GM21423 (cell line): ENCODE measurements at regions not wholly inside any gene's neighbourhood (a gene's known extent, or its start where the extent isn't known, plus 50 kb on each side); places are given as distances from the start of the nearest gene placed in this dataset.

Experiments
- ATAC-seq: cut with Tn5 transposase; IDR thresholded peaks from one replicate; pipeline ENCODE4 v1.9.1; 2021; ENCODE audit warnings: mild to moderate bottlenecking, moderate library complexity; ENCODE audit not compliant: unreplicated experiment

DNA sequence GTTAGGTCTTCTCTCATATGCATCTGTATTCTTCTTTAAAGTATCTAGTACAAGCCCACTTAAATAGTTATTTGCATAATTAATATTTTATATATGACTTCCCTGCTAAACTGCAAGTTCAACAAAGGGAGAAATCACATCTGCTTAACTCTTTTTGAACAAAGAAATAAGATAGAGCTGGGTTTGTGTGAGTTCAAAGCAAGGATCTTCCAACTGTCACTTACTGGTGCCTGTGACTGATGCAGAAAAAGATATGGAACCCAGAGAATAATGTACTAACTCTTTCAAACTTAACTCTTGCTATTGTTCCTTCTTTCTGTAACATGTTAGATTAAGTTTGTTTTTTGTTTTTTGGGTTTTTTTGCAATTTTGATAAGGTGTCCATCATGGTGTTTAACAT, 71.3 kb upstream of the SP4 start:
- ATAC-seq: no peak

DNA sequence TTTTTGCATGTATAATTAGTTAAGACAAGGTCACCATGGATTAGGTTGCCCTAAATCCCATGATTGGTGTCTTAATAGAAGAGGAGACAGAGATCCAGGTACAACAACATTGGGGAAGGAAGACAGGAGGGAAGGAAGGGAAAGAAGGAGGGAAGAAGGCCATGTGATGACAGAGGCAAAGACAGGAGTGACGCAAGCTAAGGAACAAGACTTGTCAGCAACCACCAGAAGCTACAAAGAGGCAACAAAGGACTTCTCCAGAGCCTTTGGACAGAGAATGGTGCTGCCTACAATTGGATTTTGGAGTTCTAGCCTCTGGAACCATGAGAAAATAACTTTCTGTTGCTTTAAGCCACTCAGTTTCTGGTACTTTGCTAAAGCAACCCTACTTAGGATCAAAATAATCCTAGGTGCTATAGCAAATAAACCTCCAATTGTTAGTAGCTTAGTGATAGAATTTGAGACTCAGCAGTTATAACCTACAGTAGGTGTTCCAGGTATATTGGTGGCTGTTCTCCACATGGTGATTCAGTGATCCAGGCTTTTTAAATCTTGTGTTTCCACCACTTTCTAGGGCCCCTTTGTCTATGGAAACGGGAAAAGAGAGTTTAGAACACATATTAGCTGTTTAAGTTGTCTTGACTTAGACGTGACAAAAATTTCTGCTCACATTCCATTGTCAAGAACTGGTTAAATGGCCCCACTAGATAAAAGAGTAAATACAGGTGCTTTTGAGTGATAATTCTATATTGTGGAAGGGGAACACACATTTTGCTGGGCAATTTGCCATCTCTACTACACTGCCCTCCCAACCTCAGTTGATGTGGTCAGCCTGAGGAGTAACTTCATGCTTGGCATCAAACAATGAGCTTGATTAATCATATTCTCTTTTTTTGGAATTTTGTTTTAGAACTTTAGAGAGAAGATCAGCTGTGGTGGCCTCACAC, 70.5 kb upstream of the SP4 start:
- ATAC-seq: no peak

DNA sequence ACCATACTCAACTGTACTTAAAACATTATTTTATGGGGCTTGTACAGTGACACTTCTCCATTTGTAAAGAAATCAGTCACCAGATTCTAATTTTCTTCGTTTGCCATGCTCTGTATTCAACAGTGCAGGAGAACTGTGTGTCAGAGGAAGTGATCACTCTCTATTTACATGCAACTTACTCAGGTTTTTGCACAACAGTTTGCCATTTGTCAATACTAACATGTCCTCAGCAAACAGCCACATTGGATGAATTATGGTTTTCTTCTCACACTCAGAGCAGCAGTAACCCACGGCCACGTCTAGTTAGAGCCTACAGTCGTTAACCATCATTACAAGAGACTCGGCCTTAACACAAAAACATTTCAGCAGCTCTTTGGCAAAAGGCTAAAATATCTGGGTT, 69.2 kb upstream of the SP4 start:
- no peak for ATAC-seq

DNA sequence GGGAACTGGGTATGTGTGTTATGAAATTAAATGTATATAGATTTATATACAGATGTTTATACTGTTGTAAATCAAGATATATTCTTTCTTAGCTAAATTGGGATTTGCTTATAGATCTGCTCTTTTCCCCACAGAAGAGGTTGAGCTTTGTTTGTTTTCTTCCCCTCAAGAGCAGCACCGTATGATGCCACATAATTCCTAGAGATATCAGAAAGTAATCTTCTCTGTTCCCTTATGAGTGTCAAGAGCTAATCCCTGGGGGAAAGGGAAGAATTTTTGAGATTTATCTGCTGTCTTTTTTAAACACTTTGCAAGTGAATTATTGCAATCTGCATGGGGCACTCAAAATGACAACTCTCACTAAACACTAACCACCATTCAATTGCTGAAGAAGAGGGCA, 68.7 kb upstream of the SP4 start:
- ATAC-seq: no peak

DNA sequence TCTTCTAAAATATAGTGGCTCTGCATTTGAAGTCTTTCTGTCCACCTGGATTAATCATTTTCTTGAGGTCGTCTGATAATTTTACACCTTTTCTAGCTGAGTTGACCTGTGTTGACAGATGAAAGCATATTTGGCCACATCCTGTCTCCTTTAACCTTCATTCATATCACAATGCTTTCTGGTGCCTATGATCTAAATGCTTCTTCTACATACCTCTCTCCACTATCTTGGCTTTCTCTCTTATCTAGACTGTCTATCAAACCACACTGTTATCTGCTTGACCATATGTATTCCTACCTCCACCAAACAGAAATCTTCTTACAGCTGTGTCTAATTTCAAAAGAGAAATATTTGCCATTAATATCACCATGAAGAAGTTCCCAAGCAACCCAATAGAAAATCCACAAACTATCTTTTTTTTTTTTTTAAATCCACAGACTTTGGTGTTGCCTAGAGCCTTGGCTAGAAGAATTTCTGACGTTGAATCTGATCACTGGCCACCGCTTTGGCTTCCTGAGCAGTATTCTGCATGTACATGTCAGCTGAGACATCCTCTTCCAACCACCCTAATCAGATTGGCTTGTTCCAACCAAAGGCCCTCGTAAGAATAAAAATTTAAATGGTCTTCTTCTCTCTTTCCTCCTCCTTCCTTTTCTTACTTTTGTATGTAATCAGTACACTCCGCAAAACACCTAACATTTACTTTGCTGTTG, 66.3 kb upstream of the SP4 start:
- ATAC-seq: no peak

DNA sequence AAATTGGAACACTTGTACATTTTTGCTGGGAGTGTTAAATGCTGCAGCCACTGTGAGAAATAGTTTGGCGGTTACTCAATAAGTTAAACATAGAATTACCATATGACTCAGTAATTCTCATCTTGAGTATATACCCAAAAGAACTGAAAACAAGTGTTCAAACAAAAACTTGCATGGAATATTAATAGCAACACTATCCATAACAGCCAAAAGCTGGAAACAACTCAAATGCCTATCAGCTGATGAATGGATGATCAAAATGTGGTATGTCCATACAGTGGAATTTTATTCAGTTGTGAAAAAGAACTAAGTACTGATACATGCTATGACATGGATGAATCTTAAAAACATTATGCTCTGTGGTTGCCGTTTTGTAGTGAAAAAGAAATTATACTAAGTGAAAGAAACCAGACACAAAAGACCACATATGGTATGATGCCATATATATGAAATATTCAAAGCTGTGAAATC, 63.0 kb upstream of the SP4 start:
- peak; percentile 69 for ATAC-seq

DNA sequence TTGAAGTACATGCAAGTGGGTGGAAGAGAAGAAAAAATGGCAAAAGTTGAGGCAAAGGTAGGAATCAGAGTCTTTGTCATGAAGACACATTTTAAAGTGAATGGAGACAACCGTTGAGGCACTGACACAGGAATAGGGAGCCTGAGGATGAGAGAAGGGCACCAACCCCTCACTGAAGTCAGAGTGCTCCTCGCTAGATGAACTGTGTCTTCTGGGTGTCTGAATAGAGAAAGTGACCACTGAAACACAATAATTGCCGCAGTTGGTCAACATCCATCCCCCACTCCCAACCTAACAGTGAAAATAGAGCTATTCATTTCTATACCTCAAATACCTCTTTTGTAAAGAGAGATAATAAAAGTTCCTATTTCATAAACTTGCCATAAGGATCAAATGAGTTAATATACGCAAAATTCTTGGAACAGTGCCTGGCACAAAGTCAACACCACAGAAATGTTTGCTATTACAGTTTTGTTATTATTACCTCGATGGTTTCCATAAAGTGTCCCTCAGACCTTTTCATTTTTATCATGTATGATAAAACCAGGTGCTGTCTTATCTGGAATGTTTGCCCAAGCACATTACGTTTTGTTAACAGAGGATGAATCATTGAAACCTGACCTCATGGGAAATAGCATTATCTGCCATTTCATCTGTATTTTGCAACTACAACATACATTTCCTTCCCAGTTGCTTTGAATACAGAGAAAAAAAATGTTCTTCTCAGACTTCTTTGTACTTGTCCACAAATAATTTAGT, 61.8 kb upstream of the SP4 start:
- ATAC-seq: no peak

DNA sequence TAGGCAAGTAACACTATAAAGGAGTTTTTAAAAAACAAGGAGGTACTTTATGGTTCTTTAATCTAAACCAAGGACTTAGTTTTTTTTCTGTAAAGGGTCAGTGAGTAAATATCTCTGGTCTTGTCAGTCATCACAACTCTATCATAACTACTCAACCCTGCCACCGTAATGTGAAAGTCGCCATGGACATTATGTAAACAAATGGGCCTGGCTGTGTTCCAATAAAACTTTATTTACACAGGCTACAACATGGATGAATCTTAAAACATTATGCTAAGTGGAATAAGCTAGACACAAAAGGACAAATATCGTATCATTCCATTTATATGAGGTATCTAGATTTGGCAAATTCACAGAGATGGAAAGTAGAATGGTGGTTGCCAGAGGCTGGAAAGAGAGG, 60.8 kb upstream of the SP4 start:
- no peak for ATAC-seq

DNA sequence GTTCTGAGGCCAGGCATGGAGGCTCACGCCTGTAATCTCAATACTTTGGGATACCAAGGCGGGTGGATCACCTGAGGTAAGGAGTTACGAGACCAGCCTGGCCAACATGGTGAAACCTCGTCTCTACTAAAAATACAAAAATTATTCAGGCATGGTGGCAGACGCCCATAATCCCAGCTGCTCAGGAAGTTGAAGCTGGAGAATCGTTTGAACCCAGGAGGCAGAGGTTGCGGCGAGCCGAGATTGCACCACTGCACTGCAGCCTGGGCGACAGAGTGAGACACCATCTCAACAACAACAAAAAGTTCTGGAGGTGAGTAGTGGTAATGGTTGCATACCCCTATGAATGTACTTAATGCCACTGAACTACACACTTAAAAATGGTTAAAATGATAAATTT, 60.3 kb upstream of the SP4 start:
- no peak for ATAC-seq

DNA sequence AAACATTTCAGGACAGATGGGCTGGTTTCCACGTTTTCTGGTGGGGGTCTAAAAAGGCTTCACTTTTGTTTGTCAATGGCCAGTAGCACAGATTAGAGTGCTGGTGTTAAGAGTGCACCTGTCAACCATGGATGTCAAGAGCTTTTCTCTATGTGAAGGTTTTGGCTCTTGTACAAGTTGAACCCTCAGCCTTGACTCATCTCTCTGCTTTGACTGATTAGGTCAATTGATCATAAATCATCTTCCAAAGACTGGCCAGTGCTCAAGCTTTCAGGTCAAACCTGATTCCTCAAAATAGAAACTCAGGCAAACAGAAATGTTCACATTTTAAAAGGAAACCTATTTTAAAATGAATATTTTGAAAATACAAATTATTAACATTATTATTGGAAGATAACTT, 59.6 kb upstream of the SP4 start:
- ATAC-seq: no peak

DNA sequence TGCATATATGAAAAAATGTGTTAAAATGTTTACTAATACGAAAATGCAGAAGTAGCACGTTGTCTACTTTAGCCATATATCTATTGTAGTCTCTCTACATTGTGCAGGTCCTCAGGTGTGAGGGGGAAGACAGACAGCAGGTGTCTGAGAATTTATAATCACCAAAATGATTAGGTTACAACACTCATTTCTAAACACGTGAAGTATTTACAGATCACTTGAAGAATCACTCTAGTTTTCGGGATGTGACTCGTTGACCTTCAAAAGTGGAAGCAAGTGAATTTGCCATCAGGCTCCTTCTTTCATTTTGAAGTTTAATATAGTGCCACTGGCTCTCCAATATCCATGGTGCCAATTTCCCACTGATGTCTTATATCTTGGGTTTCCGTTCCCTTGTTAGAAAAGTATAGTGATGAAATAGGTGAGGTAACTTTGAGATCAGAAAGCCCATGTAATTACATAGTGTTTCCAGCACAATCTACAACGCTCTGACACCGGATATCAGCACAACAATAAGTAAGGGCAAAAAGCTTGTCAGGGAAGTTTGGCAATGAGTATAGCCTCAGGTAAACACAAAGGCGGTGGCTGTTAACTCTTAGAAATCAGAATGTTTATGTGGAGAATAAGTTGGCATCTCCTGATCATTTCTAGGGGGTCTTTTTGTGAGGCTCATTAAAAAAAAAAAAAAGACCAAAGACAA, 57.5 kb upstream of the SP4 start:
- ATAC-seq: no peak

DNA sequence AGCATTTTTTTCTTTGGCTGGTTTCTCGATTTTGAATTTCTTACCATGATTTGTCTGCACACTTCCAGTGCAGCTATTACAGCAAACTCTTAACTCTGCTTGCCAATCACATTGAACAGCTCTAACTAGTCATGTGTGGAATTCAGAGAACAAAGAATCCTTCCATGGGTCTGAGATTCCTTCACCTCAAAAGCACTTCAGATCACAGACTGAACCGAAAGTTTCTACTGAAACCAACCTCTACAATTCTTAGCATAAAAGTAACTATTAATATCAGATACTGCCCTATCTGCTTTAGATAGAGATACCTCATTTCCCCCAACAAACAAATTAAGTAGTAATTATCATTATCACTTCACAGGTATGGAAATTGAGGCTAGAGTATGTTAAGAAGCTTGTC, 56.5 kb upstream of the SP4 start:
- no peak for ATAC-seq

DNA sequence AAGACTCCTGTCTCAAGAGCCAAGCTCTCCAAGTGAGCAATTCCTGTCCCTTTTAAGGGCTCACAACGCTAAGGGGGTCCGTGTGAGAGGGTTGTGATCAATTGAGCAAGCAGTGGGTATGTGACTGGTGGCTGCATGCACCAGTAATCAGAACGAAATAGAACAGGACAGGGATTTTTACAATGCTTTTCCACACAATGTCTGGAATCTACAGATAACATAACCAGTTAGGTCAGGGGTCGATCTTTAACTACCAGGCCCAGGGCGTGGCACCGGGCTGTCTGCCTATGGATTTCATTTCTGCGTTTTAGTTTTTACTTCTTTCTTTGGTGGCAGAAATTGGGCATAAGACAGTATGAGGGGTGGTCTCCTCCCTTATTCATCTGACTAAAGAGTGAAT, 54.9 kb upstream of the SP4 start:
- ATAC-seq: no peak

DNA sequence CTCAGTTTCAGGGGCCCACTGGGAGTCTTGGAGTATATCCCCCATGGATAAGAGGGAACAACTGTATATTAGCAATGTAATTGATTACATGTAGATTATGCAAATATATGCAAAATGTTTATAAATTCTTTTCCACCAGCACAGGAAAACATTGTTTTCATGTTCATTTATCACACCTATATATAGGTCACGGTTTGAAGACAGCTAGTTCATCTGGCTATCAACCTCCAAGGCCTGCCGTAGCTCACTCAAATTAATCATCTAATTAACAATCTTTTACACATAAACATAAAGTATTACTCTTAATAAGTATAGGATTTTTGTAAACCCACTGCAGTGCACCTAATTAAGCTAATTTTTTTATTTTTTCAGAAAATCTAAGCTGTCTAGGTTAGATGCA, 53.7 kb upstream of the SP4 start:
- ATAC-seq: no peak

DNA sequence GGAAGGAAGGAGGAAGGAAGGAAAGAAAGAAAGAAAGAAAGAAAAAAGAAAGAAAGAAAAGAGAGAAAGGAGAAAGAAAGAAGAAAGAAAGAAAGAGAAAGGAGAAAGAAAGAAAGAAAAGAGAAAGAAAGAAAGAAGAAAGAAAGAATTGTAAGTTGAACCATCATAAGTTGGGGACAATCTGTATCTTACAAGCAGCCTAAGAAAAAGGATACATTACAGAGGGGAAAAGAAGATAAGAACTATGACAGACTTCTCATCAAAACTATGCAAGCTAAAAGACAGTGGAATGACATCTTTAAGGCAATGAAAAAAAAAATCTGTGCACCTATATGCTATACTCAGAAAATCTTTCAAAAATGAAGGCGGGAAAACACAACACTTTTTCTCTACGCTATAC, 50.3 kb upstream of the SP4 start:
- no peak for ATAC-seq
